ENCODE measurements at regions not wholly inside any gene's neighbourhood (a gene's known extent, or its start where the extent isn't known, plus 50 kb on each side); places are given as distances from the start of the nearest gene placed in this dataset.

DNA sequence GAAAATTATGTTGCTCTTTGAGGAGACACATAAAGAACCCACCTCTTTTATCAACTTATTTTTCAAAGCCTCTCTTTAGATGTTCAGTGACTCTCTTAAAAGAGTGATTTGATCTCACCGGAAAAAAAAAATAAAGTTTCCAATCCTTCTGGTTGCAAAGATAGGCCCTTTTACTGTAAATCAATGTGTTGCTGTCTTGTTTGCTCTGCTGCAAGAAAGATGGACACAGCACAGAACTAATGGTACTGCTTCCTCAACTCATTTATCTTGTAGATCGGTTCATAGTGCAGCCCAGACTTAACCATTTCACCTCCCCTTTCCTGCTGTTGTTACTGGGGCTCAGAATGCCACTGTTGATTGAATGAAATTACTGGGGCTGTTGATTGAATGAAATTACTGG is 388.9 kb upstream of the KLF12 start:
- H3K79me2 ChIP-seq (ENCODE audit: control insufficient read depth, insufficient read depth, low read length): no peaks in the 10 kb centered on the region
- no peak overlapping the region for H3K27ac ChIP-seq (ENCODE audit: extremely low read depth, low read depth, low read length)
- H3K9me1 ChIP-seq (ENCODE audit: control insufficient read depth, insufficient read depth, low read length): no peaks in the 10 kb centered on the region
- H3K36me3 ChIP-seq (ENCODE audit: control insufficient read depth, insufficient read depth, low read length): no peaks in the 10 kb centered on the region
- H3K4me1 ChIP-seq (replicated peaks in 1 of 2; ENCODE audit: control insufficient read depth in 2 of 2, insufficient read depth in 2 of 2, low read length in 2 of 2): no peaks in the 10 kb centered on the region
- H2AFZ ChIP-seq (ENCODE audit: low read depth, low read length): no peak overlapping the region
- FAIRE-seq: no peak
- POLR2A ChIA-PET: no interaction called here
- WGBS (ENCODE audit: insufficient coverage, low coverage, missing lambda C conversion rate): 3% methylated on average over 2 of the region's 2 CpGs
- BruUV-seq (replicated peaks): no TSS peak
- no peaks in the 10 kb centered on the region for H3K27me3 ChIP-seq (ENCODE audit: control insufficient read depth in 2 of 2, insufficient read depth in 2 of 2, low read length in 2 of 2)
- DNase-seq (ENCODE audit: extremely low read depth in 1 of 4, low spot score in 3 of 4): no peak
- CTCF ChIA-PET (ENCODE audit: low intra/inter-chr PET ratio): no interaction called here
- no peaks in the 10 kb centered on the region for H3K9me3 ChIP-seq (replicated peaks; ENCODE audit: control insufficient read depth, insufficient read depth, low read depth, low read length)
- no peak overlapping the region for H3K4me3 ChIP-seq
- H4K20me1 ChIP-seq (replicated peaks; ENCODE audit: control insufficient read depth, insufficient read depth, low read length): no peaks in the 10 kb centered on the region
- intact Hi-C loops (cut with micrococcal nuclease) (no loop called here), in situ Hi-C loops (cut with MboI) (no loop called here)
- H3K4me2 ChIP-seq (ENCODE audit: insufficient read depth, low read length): no peak overlapping the region
- TF ChIP-seq, protein P1, sequence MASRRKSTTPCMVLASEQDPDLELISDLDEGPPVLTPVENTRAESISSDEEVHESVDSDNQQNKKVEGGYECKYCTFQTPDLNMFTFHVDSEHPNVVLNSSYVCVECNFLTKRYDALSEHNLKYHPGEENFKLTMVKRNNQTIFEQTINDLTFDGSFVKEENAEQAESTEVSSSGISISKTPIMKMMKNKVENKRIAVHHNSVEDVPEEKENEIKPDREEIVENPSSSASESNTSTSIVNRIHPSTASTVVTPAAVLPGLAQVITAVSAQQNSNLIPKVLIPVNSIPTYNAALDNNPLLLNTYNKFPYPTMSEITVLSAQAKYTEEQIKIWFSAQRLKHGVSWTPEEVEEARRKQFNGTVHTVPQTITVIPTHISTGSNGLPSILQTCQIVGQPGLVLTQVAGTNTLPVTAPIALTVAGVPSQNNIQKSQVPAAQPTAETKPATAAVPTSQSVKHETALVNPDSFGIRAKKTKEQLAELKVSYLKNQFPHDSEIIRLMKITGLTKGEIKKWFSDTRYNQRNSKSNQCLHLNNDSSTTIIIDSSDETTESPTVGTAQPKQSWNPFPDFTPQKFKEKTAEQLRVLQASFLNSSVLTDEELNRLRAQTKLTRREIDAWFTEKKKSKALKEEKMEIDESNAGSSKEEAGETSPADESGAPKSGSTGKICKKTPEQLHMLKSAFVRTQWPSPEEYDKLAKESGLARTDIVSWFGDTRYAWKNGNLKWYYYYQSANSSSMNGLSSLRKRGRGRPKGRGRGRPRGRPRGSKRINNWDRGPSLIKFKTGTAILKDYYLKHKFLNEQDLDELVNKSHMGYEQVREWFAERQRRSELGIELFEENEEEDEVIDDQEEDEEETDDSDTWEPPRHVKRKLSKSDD (conservative IDR thresholded peaks at IDR 0.05; ENCODE audit: low read length): no peak
- TF ChIP-seq, protein P2, sequence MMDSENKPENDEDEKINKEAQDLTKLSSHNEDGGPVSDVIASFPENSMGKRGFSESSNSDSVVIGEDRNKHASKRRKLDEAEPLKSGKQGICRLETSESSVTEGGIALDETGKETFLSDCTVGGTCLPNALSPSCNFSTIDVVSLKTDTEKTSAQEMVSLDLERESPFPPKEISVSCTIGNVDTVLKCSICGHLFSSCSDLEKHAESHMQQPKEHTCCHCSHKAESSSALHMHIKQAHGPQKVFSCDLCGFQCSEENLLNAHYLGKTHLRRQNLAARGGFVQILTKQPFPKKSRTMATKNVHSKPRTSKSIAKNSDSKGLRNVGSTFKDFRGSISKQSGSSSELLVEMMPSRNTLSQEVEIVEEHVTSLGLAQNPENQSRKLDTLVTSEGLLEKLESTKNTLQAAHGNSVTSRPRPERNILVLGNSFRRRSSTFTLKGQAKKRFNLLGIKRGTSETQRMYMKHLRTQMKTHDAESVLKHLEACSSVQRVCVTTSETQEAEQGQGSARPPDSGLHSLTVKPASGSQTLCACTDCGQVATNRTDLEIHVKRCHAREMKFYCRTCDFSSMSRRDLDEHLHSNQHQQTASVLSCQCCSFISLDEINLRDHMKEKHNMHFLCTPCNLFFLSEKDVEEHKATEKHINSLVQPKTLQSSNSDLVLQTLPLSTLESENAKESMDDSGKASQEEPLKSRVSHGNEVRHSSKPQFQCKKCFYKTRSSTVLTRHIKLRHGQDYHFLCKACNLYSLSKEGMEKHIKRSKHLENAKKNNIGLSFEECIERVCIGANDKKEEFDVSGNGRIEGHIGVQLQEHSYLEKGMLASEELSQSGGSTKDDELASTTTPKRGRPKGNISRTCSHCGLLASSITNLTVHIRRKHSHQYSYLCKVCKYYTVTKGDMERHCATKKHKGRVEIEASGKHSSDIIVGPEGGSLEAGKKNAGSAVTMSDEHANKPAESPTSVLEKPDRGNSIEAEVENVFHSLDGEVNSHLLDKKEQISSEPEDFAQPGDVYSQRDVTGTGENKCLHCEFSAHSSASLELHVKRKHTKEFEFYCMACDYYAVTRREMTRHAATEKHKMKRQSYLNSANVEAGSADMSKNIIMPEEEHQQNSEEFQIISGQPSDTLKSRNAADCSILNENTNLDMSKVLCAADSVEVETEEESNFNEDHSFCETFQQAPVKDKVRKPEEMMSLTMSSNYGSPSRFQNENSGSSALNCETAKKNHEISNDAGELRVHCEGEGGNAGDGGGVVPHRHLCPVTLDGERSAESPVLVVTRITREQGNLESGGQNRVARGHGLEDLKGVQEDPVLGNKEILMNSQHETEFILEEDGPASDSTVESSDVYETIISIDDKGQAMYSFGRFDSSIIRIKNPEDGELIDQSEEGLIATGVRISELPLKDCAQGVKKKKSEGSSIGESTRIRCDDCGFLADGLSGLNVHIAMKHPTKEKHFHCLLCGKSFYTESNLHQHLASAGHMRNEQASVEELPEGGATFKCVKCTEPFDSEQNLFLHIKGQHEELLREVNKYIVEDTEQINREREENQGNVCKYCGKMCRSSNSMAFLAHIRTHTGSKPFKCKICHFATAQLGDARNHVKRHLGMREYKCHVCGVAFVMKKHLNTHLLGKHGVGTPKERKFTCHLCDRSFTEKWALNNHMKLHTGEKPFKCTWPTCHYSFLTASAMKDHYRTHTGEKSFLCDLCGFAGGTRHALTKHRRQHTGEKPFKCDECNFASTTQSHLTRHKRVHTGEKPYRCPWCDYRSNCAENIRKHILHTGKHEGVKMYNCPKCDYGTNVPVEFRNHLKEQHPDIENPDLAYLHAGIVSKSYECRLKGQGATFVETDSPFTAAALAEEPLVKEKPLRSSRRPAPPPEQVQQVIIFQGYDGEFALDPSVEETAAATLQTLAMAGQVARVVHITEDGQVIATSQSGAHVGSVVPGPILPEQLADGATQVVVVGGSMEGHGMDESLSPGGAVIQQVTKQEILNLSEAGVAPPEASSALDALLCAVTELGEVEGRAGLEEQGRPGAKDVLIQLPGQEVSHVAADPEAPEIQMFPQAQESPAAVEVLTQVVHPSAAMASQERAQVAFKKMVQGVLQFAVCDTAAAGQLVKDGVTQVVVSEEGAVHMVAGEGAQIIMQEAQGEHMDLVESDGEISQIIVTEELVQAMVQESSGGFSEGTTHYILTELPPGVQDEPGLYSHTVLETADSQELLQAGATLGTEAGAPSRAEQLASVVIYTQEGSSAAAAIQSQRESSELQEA (IDR thresholded peaks at IDR 0.05; ENCODE audit: low read depth): no peak
- TF ChIP-seq DDX20 (tag; IDR thresholded peaks at IDR 0.05; ENCODE audit: low read depth): no peak
- TF ChIP-seq, protein P3, sequence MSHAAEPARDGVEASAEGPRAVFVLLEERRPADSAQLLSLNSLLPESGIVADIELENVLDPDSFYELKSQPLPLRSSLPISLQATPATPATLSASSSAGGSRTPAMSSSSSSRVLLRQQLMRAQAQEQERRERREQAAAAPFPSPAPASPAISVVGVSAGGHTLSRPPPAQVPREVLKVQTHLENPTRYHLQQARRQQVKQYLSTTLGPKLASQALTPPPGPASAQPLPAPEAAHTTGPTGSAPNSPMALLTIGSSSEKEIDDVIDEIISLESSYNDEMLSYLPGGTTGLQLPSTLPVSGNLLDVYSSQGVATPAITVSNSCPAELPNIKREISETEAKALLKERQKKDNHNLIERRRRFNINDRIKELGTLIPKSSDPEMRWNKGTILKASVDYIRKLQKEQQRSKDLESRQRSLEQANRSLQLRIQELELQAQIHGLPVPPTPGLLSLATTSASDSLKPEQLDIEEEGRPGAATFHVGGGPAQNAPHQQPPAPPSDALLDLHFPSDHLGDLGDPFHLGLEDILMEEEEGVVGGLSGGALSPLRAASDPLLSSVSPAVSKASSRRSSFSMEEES (CRISPR knock-in tag; IDR thresholded peaks at IDR 0.05): no peak
- TF ChIP-seq, protein P4, sequence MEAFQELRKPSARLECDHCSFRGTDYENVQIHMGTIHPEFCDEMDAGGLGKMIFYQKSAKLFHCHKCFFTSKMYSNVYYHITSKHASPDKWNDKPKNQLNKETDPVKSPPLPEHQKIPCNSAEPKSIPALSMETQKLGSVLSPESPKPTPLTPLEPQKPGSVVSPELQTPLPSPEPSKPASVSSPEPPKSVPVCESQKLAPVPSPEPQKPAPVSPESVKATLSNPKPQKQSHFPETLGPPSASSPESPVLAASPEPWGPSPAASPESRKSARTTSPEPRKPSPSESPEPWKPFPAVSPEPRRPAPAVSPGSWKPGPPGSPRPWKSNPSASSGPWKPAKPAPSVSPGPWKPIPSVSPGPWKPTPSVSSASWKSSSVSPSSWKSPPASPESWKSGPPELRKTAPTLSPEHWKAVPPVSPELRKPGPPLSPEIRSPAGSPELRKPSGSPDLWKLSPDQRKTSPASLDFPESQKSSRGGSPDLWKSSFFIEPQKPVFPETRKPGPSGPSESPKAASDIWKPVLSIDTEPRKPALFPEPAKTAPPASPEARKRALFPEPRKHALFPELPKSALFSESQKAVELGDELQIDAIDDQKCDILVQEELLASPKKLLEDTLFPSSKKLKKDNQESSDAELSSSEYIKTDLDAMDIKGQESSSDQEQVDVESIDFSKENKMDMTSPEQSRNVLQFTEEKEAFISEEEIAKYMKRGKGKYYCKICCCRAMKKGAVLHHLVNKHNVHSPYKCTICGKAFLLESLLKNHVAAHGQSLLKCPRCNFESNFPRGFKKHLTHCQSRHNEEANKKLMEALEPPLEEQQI (IDR thresholded peaks at IDR 0.05): no peak
- no peak overlapping the region for H3K9ac ChIP-seq (ENCODE audit: insufficient read depth in 1 of 2, low read depth in 2 of 2, low read length in 2 of 2)
- no peak for ATAC-seq

Data from K562 (cell line).